IMR-90 (cell line): ENCODE measurements at regions not wholly inside any gene's neighbourhood (a gene's known extent, or its start where the extent isn't known, plus 50 kb on each side); places are given as distances from the start of the nearest gene placed in this dataset.

Experiments used
- CTCF ChIP-seq: conservative IDR thresholded peaks from 2 replicates; pipeline ENCODE4 v1.5.1; 2012; ENCODE audit warnings: mild to moderate bottlenecking, low read depth, low read length, improper control_type of control experiment
- MAZ ChIP-seq: IDR thresholded peaks from 2 replicates; pipeline ENCODE4 v1.6.1; 2012; ENCODE audit warnings: low read depth, mild to moderate bottlenecking, low read length, improper control_type of control experiment, moderate library complexity, borderline replicate concordance
- POLR2A ChIP-seq: IDR thresholded peaks from 2 replicates; pipeline ENCODE4 v1.6.1; 2012; ENCODE audit warnings: mild to moderate bottlenecking, low read depth, low read length

- TF ChIP-seq CTCF (no peak), POLR2A (no peak), MAZ (no peak)
These were observed 113.7 kb upstream of the PRDM1 start for GRCh38 chr6:105972440-105972839.
